Esophagus squamous epithelium (tissue), 4 donors: ENCODE measurements at regions not wholly inside any gene's neighbourhood (a gene's known extent, or its start where the extent isn't known, plus 50 kb on each side); places are given as distances from the start of the nearest gene placed in this dataset.

ENCODE experiments used
- CTCF ChIP-seq, 6 experiments: fragments of 450-650 bp in 4 of 6; fragments of 200-600 bp in 2 of 6; sonication (generic) in 2 of 6; IDR thresholded peaks; one replicate each; pipeline ENCODE4 v1.5.1; 2016 to 2019; ENCODE audit warnings: antibody characterized with exemption in 6 of 6, mild to moderate bottlenecking in 4 of 6, moderate library complexity in 4 of 6
- POLR2A ChIP-seq, 4 donors: fragments of 450-650 bp; IDR thresholded peaks; one replicate each; pipeline ENCODE4 v1.6.1; 2017; ENCODE audit warnings: antibody characterized with exemption in 4 of 4, mild to moderate bottlenecking in 4 of 4, moderate library complexity in 3 of 4

GRCh38 chr4:14337892-14338584, 664.2 kb upstream of the CPEB2 start:
- no peak for TF ChIP-seq CTCF (IDR thresholded peaks at IDR 0.05)
- TF ChIP-seq POLR2A (IDR thresholded peaks at IDR 0.05), result no peak
